Kasumi-1 (cell line): ENCODE measurements at regions not wholly inside any gene's neighbourhood (a gene's known extent, or its start where the extent isn't known, plus 50 kb on each side); places are given as distances from the start of the nearest gene placed in this dataset.
A peak's percentile ranks its signal among the peaks of the same experiment; 100 is the strongest.

Experiments
- DNase-seq, 2 experiments: peaks; one replicate each; lab custom pipeline; 2025; lab: John Stamatoyannopoulos, UW

DNA sequence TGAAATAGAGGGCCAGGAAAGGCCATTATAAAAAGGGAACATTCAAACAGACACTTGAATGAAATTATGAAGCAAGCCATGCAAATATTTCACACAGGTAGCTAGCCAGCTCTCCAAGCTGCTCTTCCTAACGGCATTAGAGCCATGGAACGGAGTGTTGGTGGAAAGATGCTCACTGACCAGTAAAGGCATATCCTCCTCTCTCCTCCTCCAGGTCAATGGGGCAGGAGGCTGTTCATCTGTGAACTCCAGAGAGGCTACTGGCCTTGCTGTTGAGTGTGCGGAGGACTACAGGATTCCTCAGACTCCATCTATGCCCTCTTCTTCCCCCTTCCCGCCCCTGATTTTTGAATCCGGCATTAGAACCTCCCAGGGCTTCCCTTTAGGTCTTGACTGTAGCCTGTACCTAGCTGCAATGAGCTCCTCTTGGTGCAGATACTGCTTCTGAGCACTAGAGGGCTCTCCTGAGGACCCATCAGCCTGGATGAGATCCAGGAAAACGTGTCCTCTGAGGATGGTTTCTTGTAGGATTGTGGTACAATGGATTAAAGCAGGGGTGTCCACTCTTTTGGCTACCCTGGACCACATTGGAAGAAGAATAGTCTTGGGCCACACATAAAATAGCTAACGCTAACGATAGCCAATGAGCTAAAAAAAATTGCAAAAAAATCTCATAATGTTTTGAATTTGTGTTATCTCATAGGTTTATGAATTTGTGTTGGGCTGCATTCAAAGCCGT is 162.2 kb downstream of the SREK1 start:
- DNase-seq, result peak; percentile 76 to 77

GRCh38 chr5:66306844-66307315 is 162.8 kb downstream of the SREK1 start:
- DNase-seq, result no peak

- DNase-seq, result peak; percentile 85 to 87
These were observed 163.6 kb downstream of the SREK1 start for GRCh38 chr5:66307647-66308241.

- no peak for DNase-seq
These were observed 168.2 kb downstream of the SREK1 start for GRCh38 chr5:66312266-66312665.

GRCh38 chr5:66315784-66316183 is 171.7 kb downstream of the SREK1 start:
- DNase-seq, result no peak

GRCh38 chr5:66322786-66323528 is 178.9 kb downstream of the SREK1 start:
- no peak for DNase-seq

DNA sequence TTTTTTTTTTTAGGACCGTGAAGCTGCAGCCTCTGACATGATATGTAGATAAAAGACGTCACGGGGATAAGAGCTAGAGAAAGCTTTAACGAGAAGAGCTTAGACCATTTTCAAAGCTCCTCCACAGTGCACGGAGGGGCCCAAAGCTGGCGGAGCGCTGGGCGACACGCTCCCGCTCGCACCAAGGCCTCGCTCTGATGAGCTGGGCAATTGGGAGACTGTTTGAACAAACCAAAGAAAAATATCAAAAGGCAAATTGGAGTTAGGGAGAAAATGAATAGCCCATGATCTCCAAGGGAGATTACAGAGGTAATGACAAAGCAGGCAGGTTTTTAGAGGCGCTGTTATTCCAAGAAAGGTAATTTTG is 179.4 kb downstream of the SREK1 start:
- DNase-seq, result no peak

- no peak for DNase-seq
These were observed 180.3 kb downstream of the SREK1 start for GRCh38 chr5:66324357-66324756.

DNA sequence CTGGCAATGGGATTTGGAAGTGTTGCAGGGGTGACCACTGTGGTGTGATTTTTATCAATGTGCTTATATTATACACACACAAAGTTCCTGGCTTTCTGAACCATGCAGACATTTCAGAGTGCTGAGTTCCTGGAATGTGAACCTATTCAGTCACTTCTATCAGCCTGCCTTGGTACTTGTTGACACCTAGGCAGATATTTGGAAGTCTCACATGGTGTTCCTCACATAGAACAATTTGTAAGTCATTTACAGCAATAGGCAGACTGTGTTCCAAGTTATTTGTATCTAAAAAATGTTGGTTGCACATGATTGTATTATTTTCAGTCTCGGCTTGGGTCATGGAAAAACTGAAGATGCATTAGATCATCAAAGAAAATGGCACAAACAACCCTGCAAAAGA is 182.2 kb downstream of the SREK1 start:
- DNase-seq, result no peak

DNA sequence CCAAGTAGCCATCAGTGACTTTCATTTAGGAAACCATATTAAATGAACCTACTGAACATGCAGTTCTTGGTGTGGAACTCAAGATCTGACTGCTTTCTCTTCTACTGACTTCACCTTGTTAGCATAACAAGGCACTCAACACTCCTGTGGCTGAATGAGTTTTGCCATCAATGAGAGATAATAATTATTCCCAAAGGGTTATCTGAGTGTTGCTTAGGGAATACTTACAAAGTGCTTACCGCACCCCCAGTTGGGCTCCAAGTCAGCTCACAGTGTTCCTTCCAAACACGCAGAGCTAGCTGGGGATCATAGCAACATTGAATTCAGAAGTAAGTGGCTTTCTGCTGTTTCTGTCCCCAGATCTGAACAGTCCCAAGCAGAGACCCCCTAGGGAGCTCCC is 182.9 kb downstream of the SREK1 start:
- no peak for DNase-seq

- no peak for DNase-seq
These were observed 185.0 kb downstream of the SREK1 start for GRCh38 chr5:66329078-66329477.

DNA sequence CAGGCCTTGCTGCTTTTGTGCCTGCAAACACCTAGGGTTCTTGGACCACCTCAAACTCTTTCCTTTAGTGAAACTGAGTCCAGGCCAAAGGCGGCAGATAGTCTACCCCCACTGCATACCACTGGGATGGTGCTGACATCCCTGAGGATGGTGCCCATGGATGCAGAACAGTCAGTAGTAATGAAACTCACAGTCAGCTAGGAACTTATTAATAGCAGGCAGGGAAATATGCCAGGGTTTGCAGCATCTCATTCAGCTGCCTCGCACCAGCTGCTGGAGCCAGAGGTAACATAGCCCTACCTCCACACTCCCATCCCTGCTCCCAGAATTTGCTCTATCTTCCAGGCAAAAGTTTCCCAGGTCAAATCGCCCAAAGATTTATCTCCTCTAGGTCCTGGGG is 189.1 kb downstream of the SREK1 start:
- DNase-seq, result no peak

- no peak for DNase-seq
These were observed 193.6 kb downstream of the SREK1 start for GRCh38 chr5:66337626-66338226.

DNA sequence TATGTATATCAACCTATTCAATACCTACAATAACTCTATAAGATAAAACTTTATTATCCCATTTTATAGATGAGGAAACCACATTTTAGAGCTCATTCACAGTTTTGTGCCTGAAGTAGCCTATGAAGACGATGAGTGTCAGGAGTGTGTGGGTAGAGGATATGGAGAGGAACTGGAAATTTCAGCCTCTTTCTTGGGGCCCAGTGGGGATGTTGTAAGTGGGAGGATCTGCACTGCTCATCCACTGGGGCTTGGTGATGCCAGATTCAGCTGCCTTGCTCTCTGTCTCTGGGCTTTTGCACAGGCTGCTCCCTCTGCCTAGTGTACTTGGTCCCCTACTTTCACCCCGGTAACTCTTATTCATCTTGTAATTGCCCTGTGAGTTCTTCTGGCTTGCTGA is 194.7 kb downstream of the SREK1 start:
- no peak for DNase-seq

GRCh38 chr5:66339896-66340295 is 195.8 kb downstream of the SREK1 start:
- no peak for DNase-seq

DNA sequence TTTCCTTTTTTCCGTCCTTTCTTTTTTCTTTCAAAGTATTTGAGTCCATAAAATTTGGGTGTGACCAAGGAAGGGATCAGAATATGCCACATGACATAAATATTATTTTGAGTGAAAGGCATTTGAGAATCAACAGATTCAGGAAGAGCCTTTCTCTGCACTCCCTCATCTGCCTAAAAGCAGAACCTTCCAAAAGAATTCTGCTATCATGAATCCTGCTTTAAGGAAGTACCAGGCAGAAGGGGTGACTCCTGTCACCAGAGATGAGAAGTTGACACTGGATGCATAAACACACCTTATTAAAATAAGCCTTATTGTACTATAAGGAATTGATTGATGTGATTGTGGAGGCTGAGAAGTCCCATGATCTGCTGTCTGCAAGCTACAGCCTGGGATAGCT is 196.7 kb downstream of the SREK1 start:
- no peak for DNase-seq

DNA sequence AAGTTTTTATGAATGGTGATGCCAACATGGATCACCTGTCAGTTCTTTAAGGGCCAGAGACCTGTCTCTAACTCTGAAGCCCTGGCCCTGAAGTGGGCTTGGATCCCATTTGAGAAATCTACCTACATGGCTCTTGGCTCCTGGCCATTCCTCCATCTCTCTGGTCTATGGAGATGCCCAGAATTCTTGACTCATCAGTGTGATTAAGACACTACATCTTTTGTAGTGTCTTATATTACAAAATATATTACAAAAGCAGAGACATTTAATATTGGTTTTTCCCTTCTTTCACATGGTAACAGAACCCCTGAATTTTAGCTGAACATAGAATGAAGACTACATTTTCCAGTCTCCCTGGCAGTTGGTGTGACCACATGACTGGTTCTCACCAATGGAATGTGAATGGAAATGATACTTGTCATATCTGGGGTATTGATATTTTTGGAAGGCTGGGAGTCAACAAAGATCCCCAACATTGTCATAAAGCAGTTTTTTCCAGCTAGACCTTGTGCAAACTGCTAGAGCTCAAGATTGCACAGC is 198.3 kb downstream of the SREK1 start:
- DNase-seq, result no peak

GRCh38 chr5:66343370-66344071 is 199.4 kb downstream of the SREK1 start:
- DNase-seq, result no peak

DNA sequence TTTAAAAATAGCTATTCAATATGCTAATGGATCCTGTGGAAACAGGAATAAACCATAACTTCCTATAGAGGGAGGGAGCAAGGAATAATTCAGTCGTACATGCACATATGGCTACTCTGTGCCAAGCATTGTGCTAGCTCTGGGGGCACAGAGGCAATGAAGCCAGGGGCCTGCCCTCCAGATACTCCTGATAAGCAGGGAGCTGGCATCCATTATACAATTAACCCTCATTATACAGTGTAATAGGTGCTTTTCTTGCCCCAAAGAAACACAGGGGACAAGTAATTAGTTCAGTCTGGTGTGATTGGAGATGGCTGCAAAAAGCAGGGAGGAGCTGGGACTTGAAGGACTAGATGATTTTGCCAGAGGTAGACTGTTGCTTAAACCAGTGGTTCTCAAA is 200.4 kb downstream of the SREK1 start:
- DNase-seq, result no peak

DNA sequence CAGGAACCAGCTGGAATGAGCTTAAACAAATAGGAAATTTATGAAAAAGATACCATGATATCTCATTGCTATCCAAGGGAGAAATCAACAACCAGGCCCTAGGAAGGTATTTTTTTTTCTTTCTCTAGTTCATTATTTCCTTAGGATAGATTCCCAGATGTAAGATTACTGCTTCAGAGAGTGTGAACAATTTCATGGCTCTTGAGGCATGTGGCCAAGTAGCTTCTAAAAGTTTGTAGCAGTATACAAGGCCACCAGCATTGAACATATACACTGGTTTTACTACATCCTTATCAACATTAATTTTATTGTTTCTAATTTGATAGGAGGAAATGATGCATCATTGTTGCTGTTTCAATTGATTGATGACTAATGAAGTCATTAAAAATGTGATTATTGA is 201.2 kb downstream of the SREK1 start:
- DNase-seq, result no peak

- DNase-seq, result no peak
These were observed 202.8 kb downstream of the SREK1 start for GRCh38 chr5:66346869-66347268.
